AG09319 (cell line): ENCODE measurements at regions not wholly inside any gene's neighbourhood (a gene's known extent, or its start where the extent isn't known, plus 50 kb on each side); places are given as distances from the start of the nearest gene placed in this dataset.
"Not testable (repeated sequence)": the region's sequence is repeated elsewhere in the genome, so short reads cannot be mapped to it uniquely, and the experiment has no call there.

Source experiments
- DNase-seq: peaks from one replicate; pipeline ENCODE4 v3.0.0-alpha.2; 2010; ENCODE audit warnings: low read depth; ENCODE audit errors: extremely low read depth
- TF ChIP-seq, protein P1 (sequence below): IDR thresholded peaks from 2 replicates; pipeline ENCODE4 v1.5.1; 2011; ENCODE audit warnings: low read depth, mild to moderate bottlenecking, inconsistent platforms, low read length, moderate library complexity

DNA sequence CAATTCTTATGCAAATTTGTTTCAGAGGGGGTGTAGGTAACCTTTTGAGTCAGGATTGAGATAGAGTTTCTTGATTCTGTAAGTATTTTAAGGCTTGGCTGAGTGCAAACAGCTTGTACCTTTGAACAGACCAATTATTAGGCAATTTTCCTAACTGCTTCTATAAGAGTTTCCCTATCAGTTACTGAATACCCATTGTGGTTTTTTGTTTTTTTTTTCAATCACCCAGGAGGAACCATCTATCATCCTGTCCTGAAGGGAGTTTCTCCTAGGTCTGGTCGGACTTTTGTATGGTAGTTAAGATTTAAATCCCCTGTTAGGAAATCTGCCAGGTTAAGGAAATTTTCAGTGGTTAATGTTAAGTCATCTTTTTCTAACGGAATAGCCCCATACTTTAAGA is 319.4 kb upstream of the SLC39A10 start:
- DNase-seq, result no peak
- TF ChIP-seq, protein P1, sequence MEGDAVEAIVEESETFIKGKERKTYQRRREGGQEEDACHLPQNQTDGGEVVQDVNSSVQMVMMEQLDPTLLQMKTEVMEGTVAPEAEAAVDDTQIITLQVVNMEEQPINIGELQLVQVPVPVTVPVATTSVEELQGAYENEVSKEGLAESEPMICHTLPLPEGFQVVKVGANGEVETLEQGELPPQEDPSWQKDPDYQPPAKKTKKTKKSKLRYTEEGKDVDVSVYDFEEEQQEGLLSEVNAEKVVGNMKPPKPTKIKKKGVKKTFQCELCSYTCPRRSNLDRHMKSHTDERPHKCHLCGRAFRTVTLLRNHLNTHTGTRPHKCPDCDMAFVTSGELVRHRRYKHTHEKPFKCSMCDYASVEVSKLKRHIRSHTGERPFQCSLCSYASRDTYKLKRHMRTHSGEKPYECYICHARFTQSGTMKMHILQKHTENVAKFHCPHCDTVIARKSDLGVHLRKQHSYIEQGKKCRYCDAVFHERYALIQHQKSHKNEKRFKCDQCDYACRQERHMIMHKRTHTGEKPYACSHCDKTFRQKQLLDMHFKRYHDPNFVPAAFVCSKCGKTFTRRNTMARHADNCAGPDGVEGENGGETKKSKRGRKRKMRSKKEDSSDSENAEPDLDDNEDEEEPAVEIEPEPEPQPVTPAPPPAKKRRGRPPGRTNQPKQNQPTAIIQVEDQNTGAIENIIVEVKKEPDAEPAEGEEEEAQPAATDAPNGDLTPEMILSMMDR, result no peak

DNA sequence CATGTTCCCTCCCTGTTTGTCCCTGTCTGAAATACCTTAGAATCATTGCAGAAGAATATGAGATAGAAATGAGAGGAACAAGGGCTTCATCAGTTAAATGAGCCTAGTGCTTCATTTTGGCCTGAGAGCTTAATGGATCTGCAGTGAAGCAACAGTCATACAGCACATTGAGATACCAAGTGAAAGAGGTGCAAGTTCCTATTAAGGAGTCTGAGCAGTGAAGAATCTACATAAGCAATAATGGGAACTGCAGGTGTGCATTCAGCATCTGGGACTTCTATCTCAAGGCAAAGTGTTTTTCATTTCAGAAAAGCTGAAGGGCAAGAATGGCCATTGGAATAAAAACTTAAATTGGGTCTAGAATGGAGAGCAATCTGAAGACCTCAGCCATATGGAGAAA is 323.2 kb upstream of the SLC39A10 start:
- no peak for DNase-seq
- TF ChIP-seq, protein P1, result no peak

DNA sequence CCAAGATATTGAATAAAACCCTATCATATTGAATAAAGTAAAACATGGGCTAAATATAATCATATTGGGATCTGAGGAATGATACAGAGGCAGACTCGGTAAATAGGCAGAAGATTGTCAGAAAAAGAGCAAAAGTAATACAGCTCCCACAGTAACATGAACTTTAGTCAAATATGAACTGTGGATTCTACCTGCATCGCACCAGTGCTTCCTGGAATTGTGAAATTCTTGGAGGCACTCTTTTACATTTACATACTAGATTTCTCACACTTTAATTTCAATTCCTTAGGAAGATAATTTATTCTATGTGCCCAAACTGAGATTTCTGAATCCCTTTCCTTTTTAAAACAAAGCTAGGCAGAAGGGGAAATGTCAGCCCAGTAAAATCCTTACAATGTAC is 325.1 kb upstream of the SLC39A10 start:
- no peak for DNase-seq
- TF ChIP-seq, protein P1, result no peak

DNA sequence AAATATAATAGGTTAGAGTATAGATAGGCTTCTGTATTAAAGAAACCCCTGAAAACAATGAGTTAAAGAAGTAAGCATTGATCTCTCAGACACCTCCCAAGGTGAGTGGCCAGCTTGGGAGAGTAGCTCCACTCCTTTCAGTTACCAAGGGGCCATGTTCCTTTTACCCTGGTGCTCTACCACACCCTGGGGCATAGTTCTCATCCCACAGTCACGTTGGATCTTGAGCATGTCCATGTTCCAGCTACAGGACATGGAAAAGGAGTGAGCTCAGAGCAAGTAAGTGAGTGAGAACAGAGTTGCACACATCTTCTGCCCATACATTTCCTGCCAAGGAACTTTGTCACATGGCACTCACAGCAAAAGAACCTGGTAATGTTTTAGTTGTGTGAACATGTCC is 325.9 kb upstream of the SLC39A10 start:
- no peak for DNase-seq

DNA sequence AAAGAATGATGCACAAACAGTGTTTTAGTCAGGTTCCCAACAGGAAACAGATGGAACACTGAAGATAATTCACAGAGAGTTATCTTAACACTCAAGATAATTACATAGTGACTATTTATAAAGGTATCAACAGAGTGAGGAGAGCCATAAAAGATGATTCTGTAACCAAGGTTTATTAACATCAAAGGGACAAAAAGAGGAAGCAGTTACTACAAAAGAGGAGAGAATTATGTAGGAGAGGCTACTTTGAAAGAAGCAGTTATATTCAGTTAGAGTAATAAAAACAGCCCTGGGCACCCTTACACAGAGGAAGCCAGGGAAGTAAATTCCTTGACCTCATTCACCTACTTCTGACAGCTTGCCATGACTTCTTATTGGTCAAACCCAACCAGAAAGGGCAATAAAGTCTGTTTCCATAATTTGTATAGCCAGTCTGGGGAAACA is 326.5 kb upstream of the SLC39A10 start:
- TF ChIP-seq, protein P1, result no peak
- DNase-seq, result no peak

More for the DNA sequence above, 325.9 kb upstream of the SLC39A10 start:
- TF ChIP-seq, protein P1, result no peak

DNA sequence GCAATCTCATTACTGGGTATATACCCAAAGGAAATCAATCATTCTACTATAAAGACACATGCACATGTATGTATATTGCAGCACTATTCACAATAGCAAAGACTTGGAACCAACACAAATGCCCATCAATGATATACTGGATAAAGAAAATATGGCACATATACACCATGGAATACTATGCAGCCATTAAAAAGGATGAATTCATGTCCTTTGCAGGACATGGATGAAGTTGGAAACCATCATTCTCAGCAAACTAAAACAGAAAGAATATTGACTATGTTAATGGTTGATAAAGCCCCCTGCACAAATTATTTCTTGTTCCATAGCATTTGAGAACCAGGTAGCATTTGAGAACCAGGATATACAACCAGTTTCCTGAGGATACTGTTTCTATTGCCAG is 327.2 kb upstream of the SLC39A10 start:
- not testable (repeated sequence) for DNase-seq

DNA sequence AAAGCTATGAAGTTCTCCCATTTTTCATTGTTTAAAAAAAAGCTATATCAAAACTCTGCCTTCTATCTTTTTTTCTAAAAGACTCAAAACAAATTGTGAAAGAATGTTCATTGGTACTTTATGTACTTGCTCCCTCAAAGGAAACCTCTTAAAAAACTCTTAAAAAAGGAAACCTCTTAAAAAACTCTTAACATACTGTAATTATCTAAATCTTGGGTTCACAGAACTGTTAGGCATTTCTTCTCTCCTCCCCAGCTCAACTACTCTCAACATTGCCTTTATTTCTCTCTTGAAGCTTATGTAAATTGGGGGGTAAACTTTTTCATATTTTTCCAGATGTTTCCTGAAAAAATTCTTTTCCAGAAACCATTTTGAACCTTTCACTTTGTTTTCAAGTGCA is 330.5 kb upstream of the SLC39A10 start:
- TF ChIP-seq, protein P1, result no peak
- no peak for DNase-seq

DNA sequence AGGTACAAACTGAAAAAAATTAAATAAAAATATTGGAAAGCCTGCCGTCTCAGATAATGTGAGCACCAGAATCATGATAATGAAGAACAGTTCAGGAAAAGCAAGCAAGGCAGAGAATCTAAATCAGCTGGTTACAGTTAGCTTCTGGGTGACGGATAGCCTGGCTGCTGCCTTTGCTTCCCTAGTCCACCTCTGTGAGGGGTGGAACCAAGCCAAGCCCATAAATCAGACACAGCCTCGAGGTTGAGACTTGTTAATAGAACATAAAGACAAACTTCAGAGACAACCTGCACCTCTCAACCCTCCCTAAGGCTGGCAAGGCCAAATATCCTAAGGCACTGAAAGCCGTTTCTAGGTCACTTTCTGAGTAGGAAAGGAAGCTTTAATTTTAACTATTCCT is 334.7 kb upstream of the SLC39A10 start:
- TF ChIP-seq, protein P1, result no peak
- DNase-seq, result no peak
